SK-N-SH (cell line): ENCODE measurements at regions not wholly inside any gene's neighbourhood (a gene's known extent, or its start where the extent isn't known, plus 50 kb on each side); places are given as distances from the start of the nearest gene placed in this dataset.

ENCODE experiments used
- CTCF ChIA-PET: fragments of 300-600, 350-600 bp; formaldehyde crosslinking; extraction: SDS; loops from one replicate; lab custom pipeline; 2021; lab: Yijun Ruan, JAX
- POLR2A ChIA-PET: fragments of 350-600 bp; sonication (Branson Sonifier 250); formaldehyde crosslinking; extraction: SDS; loops from one replicate; lab custom pipeline; 2020; ENCODE audit warnings: antibody characterized with exemption, inconsistent platforms; lab: Yijun Ruan, JAX
- DNase-seq: peaks from one replicate; pipeline ENCODE4 v3.0.0; 2012
- H2AFZ ChIP-seq: fragments of 200-600 bp; sonication (generic); 2 replicates; pipeline ENCODE4 v1.8.1; 2016; ENCODE audit warnings: antibody characterized with exemption, mild to moderate bottlenecking, low read depth
- H3F3A ChIP-seq: fragments of 200-600 bp; sonication (generic); replicated peaks from 2 replicates; pipeline ENCODE3; 2016; ENCODE audit warnings: antibody characterized with exemption, mild to moderate bottlenecking; ENCODE audit not compliant: insufficient read depth
- H3K27ac ChIP-seq, 2 experiments: fragments of 200-500 bp in 1 of 2; fragments of 200-600 bp in 1 of 2; sonication (Bioruptor generic) in 1 of 2; sonication (generic), shearing (Covaris generic) in 1 of 2; 2 replicates each; pipeline versions ENCODE4 v1.5.1 to v1.6.1; 2014 to 2016; ENCODE audit warnings: low read depth in 2 of 2, inconsistent platforms in 1 of 2, low read length in 1 of 2, mild to moderate bottlenecking in 1 of 2, mixed read lengths in 1 of 2
- H3K27me3 ChIP-seq: fragments of 200-600 bp; sonication (generic), shearing (Covaris generic); 2 replicates; pipeline ENCODE4 v1.6.1; 2016; ENCODE audit warnings: mixed run types; ENCODE audit not compliant: insufficient read depth
- H3K36me3 ChIP-seq, 2 experiments: fragments of 200-500 bp in 1 of 2; fragments of 200-600 bp in 1 of 2; sonication (Bioruptor generic) in 1 of 2; sonication (generic) in 1 of 2; replicated peaks in 1 of 2; 2 replicates each; pipeline versions ENCODE3 to v1.5.1; 2014 to 2016; ENCODE audit warnings: low read length in 1 of 2, mild to moderate bottlenecking in 1 of 2; ENCODE audit not compliant: insufficient read depth in 2 of 2, control insufficient read depth in 1 of 2
- H3K4me1 ChIP-seq, 2 experiments: fragments of 200-500 bp in 1 of 2; fragments of 200-600 bp in 1 of 2; sonication (Bioruptor generic) in 1 of 2; sonication (generic), shearing (Covaris generic) in 1 of 2; 2 replicates each; pipeline versions ENCODE4 v1.5.1 to v1.6.1; 2014 to 2016; ENCODE audit warnings: low read depth in 1 of 2, low read length in 1 of 2, mixed run types in 1 of 2; ENCODE audit not compliant: insufficient read depth in 2 of 2, control insufficient read depth in 1 of 2
- H3K4me2 ChIP-seq: fragments of 200-600 bp; sonication (generic), shearing (Covaris generic); 2 replicates; pipeline ENCODE4 v1.6.1; 2017; ENCODE audit warnings: mixed run types
- H3K4me3 ChIP-seq, 2 experiments: fragments of 200-500 bp in 1 of 2; fragments of 200-600 bp in 1 of 2; sonication (Bioruptor generic) in 1 of 2; sonication (generic), shearing (Covaris generic) in 1 of 2; 2 replicates each; pipeline versions ENCODE4 v1.5.1 to v1.8.1; 2014 to 2016; ENCODE audit warnings: low read depth in 2 of 2, inconsistent platforms in 1 of 2, low read length in 1 of 2, mild to moderate bottlenecking in 1 of 2, mixed read lengths in 1 of 2, moderate library complexity in 1 of 2
- H3K79me2 ChIP-seq: fragments of 200-600 bp; sonication (generic); 2 replicates; pipeline ENCODE4 v1.8.1; 2017; ENCODE audit warnings: mild to moderate bottlenecking; ENCODE audit not compliant: insufficient read depth
- H3K9ac ChIP-seq: fragments of 200-600 bp; sonication (generic); 2 replicates; pipeline ENCODE4 v1.6.1; 2017; ENCODE audit warnings: mixed run types
- H3K9me2 ChIP-seq: fragments of 200-600 bp; sonication (generic); 2 replicates; pipeline ENCODE4 v1.6.1; 2017; ENCODE audit warnings: mixed run types
- H3K9me3 ChIP-seq: fragments of 200-600 bp; sonication (generic); 2 replicates; pipeline ENCODE4 v1.6.1; 2017; ENCODE audit warnings: mixed run types, mild to moderate bottlenecking, moderate library complexity
- H4K20me1 ChIP-seq: fragments of 200-600 bp; sonication (generic); 2 replicates; pipeline ENCODE4 v1.6.1; 2017; ENCODE audit warnings: mild to moderate bottlenecking, mixed run types; ENCODE audit not compliant: insufficient read depth
- CHD2 ChIP-seq: fragments of 150-350 bp; IDR thresholded peaks from 2 replicates; pipeline ENCODE4 v1.6.1; 2018; ENCODE audit warnings: low read length; ENCODE audit not compliant: partially characterized antibody
- CTCF ChIP-seq: fragments of 200-600 bp; sonication (generic); IDR thresholded peaks from 2 replicates; pipeline ENCODE4 v1.6.1; 2017; ENCODE audit warnings: antibody characterized with exemption, mild to moderate bottlenecking, moderate library complexity
- ELF1 ChIP-seq: IDR thresholded peaks from 2 replicates; pipeline ENCODE4 v1.4.0; 2012
- EZH2phosphoT487 ChIP-seq: fragments of 200-600 bp; sonication (generic); IDR thresholded peaks from 2 replicates; pipeline ENCODE4 v1.6.1; 2017; ENCODE audit warnings: low read depth, mixed run types, mild to moderate bottlenecking, antibody characterized with exemption, moderate library complexity, borderline replicate concordance
- FOSL2 ChIP-seq: IDR thresholded peaks from 2 replicates; pipeline ENCODE4 v1.4.0; 2012; ENCODE audit warnings: low read depth, mild to moderate bottlenecking, moderate library complexity, borderline replicate concordance
- FOXJ3 ChIP-seq: sonication (generic); formaldehyde crosslinking; IDR thresholded peaks from 2 replicates; pipeline ENCODE4 v1.5.1; 2020; ENCODE audit warnings: mild to moderate bottlenecking, missing genetic modification reagents
- FOXM1 ChIP-seq: IDR thresholded peaks from 2 replicates; pipeline ENCODE4 v1.4.0; 2012; ENCODE audit warnings: low read depth, mild to moderate bottlenecking
- GABPA ChIP-seq: IDR thresholded peaks from 2 replicates; pipeline ENCODE4 v1.4.0; 2012; ENCODE audit warnings: low read depth, mild to moderate bottlenecking
- MAX ChIP-seq: IDR thresholded peaks from 2 replicates; pipeline ENCODE4 v1.4.0; 2012; ENCODE audit warnings: low read depth
- MEF2A ChIP-seq: IDR thresholded peaks from 2 replicates; pipeline ENCODE4 v1.4.0; 2012; ENCODE audit warnings: low read depth, borderline replicate concordance
- MXI1 ChIP-seq: IDR thresholded peaks from 2 replicates; pipeline ENCODE4 v1.6.1; 2012; ENCODE audit warnings: mild to moderate bottlenecking, low read depth, low read length, improper control_type of control experiment
- NFIC ChIP-seq: IDR thresholded peaks from 2 replicates; pipeline ENCODE4 v1.4.0; 2012; ENCODE audit warnings: borderline replicate concordance
- PBX3 ChIP-seq: IDR thresholded peaks from 2 replicates; pipeline ENCODE4; 2012
- POLR2AphosphoS5 ChIP-seq: IDR thresholded peaks from 2 replicates; pipeline ENCODE4 v1.6.1; 2012; ENCODE audit warnings: low read depth, low read length
- RAD21 ChIP-seq: IDR thresholded peaks from 2 replicates; pipeline ENCODE4 v1.6.1; 2012; ENCODE audit warnings: mild to moderate bottlenecking, low read length
- RFX5 ChIP-seq: IDR thresholded peaks from 2 replicates; pipeline ENCODE4 v1.6.1; 2012; ENCODE audit warnings: mild to moderate bottlenecking, improper control_type of control experiment, low read length
- SMC3 ChIP-seq: IDR thresholded peaks from 2 replicates; pipeline ENCODE4 v1.6.1; 2012; ENCODE audit warnings: low read depth, low read length, improper control_type of control experiment
- TAF1 ChIP-seq: IDR thresholded peaks from 2 replicates; pipeline ENCODE4 v1.6.1; 2012; ENCODE audit warnings: low read depth, mild to moderate bottlenecking, low read length, moderate library complexity, borderline replicate concordance
- TEAD4 ChIP-seq: IDR thresholded peaks from 2 replicates; pipeline ENCODE4 v1.4.0; 2012; ENCODE audit warnings: mild to moderate bottlenecking, borderline replicate concordance; ENCODE audit not compliant: insufficient read depth
- YY1 ChIP-seq: IDR thresholded peaks from 2 replicates; pipeline ENCODE4 v1.4.0; 2012; ENCODE audit warnings: low read depth, mild to moderate bottlenecking
- whole genome bisulfite sequencing: methylation state at CpG from one replicate; pipeline ENCODE4 v1.1.6; 2017; ENCODE audit warnings: low lambda C conversion rate; 5-methylcytosine and 5-hydroxymethylcytosine counted together

GRCh38 chr12:30203981-30204380 is 420.2 kb upstream of the TMTC1 start:
- Histone ChIP-seq H3K9ac (no peak overlapping the region), H3K4me2 (no peak overlapping the region), H3K79me2 (no peaks in the 10 kb centered on the region), H4K20me1 (no peaks in the 10 kb centered on the region), H2AFZ (no peak overlapping the region), H3K27me3 (no peaks in the 10 kb centered on the region), H3K36me3 (no peaks in the 10 kb centered on the region), H3K9me3 (no peaks in the 10 kb centered on the region), H3K4me1 (no peaks in the 10 kb centered on the region; a peak in 1 of 4 replicates), H3F3A (no peaks in the 10 kb centered on the region), H3K27ac (no peak overlapping the region), H3K4me3 (no peak overlapping the region), H3K9me2 (no peaks in the 10 kb centered on the region)
- no peak for DNase-seq
- 53% methylated on average over 2 of the region's 2 CpGs for WGBS
- TF ChIP-seq MAX = no peak
- TF ChIP-seq FOSL2 = no peak
- TF ChIP-seq CHD2 = no peak
- no peak for TF ChIP-seq NFIC
- no peak for TF ChIP-seq RAD21
- TF ChIP-seq EZH2phosphoT487 = no peak
- TF ChIP-seq GABPA = no peak
- no peak for TF ChIP-seq FOXJ3 (CRISPR knock-in tag)
- no peak for TF ChIP-seq CTCF
- TF ChIP-seq TAF1 = no peak
- TF ChIP-seq POLR2AphosphoS5 = no peak
- no peak for TF ChIP-seq PBX3
- no peak for TF ChIP-seq ELF1
- no peak for TF ChIP-seq SMC3
- TF ChIP-seq MEF2A = no peak
- no peak for TF ChIP-seq MXI1
- no peak for TF ChIP-seq TEAD4
- TF ChIP-seq YY1 = no peak
- no peak for TF ChIP-seq FOXM1
- no peak for TF ChIP-seq RFX5
- CTCF ChIA-PET = no interaction called here
- POLR2A ChIA-PET = interaction anchor here (0.7 kb wide), 1 partner anchor 139 kb away, joined by 3 read pairs; no protein-coding TSS in a partner anchor
